Sigmoid colon (tissue), 6 donors: ENCODE measurements at regions not wholly inside any gene's neighbourhood (a gene's known extent, or its start where the extent isn't known, plus 50 kb on each side); places are given as distances from the start of the nearest gene placed in this dataset.

Source experiments
- DNase-seq: peaks from one replicate; pipeline ENCODE4 v3.0.0-alpha.2; 2019
- H3K27ac ChIP-seq, 4 donors: fragments of 200-600 bp; sonication (generic); one replicate each; pipeline ENCODE4 v1.5.1; 2016 to 2019; ENCODE audit warnings: mild to moderate bottlenecking in 1 of 4
- H3K27me3 ChIP-seq, 3 donors: fragments of 200-600 bp; sonication (generic); one replicate each; pipeline ENCODE4 v1.5.1; 2019; ENCODE audit warnings: mild to moderate bottlenecking in 1 of 3
- H3K36me3 ChIP-seq, 4 donors: fragments of 200-600 bp; sonication (generic); one replicate each; pipeline ENCODE4 v1.5.1; 2016 to 2019
- H3K4me1 ChIP-seq, 4 donors: fragments of 200-600 bp; sonication (generic); one replicate each; pipeline ENCODE4 v1.5.1; 2017 to 2019
- H3K4me3 ChIP-seq, 4 donors: fragments of 200-600 bp; sonication (generic); one replicate each; pipeline ENCODE4 v1.5.1; 2017 to 2019; ENCODE audit warnings: mild to moderate bottlenecking in 2 of 4, moderate library complexity in 1 of 4
- H3K9me3 ChIP-seq, 4 donors: fragments of 200-600 bp in 3 of 4; sonication (generic) in 3 of 4; one replicate each; pipeline versions ENCODE4 v1.5.1 to v1.6.1; 2013 to 2019
- CTCF ChIP-seq, 4 experiments: fragments of 450-650 bp in 3 of 4; fragments of 200-600 bp in 1 of 4; IDR thresholded peaks; one replicate each; pipeline ENCODE4 v1.5.1; 2016 to 2019; ENCODE audit warnings: antibody characterized with exemption in 4 of 4, mild to moderate bottlenecking in 3 of 4, moderate library complexity in 2 of 4
- EP300 ChIP-seq, 4 donors: sonication (generic); formaldehyde crosslinking; IDR thresholded peaks; one replicate each; pipeline ENCODE4 v1.6.1; 2017; ENCODE audit warnings: antibody characterized with exemption in 4 of 4
- POLR2A ChIP-seq, 2 donors: fragments of 450-650 bp; IDR thresholded peaks; one replicate each; pipeline ENCODE4 v1.6.1; 2016; ENCODE audit warnings: antibody characterized with exemption in 2 of 2, mild to moderate bottlenecking in 2 of 2, moderate library complexity in 2 of 2
- POLR2AphosphoS5 ChIP-seq, 4 donors: sonication (generic); formaldehyde crosslinking; IDR thresholded peaks; one replicate each; pipeline ENCODE4 v1.6.1; 2017; ENCODE audit warnings: antibody characterized with exemption in 4 of 4
- WGBS, 2 donors: extraction: QIAGEN DNeasy Blood & Tissue Kit; methylation state at CpG; one replicate each; pipeline ENCODE4 v1.1.7; 2013; 5-methylcytosine and 5-hydroxymethylcytosine counted together
- intact Hi-C: fragments of 100-400 bp; cut with DNase I; formaldehyde crosslinking; loops from one replicate; pipeline ENCODE4 v1.15.1; 2023
- donor health status: healthy with polysubstance abuse.
- donor health status: healthy.

GRCh38 chr13:78934336-78934735 is 275.4 kb upstream of the OBI1 start:
- 85 to 89% methylated on average over 13 of the region's 13 CpGs for WGBS, 2 donors
- DNase-seq: no peak
- no peak overlapping the region for H3K27ac ChIP-seq
- H3K9me3 ChIP-seq: no peaks in the 10 kb centered on the region
- intact Hi-C loops: no loop called here
- H3K36me3 ChIP-seq: no peaks in the 10 kb centered on the region
- H3K4me3 ChIP-seq: no peak overlapping the region
- no peaks in the 10 kb centered on the region for H3K27me3 ChIP-seq
- no peaks in the 10 kb centered on the region for H3K4me1 ChIP-seq
- no peak for TF ChIP-seq EP300 (IDR thresholded peaks at IDR 0.05)
- no peak for TF ChIP-seq POLR2A (IDR thresholded peaks at IDR 0.05)
- TF ChIP-seq CTCF (IDR thresholded peaks at IDR 0.05): no peak
- no peak for TF ChIP-seq POLR2AphosphoS5 (IDR thresholded peaks at IDR 0.05)

GRCh38 chr13:78915015-78915414 is 256.1 kb upstream of the OBI1 start:
- Histone ChIP-seq H3K9me3 (no peaks in the 10 kb centered on the region), H3K27ac (no peak overlapping the region), H3K4me3 (no peak overlapping the region), H3K36me3 (no peaks in the 10 kb centered on the region), H3K27me3 (no peaks in the 10 kb centered on the region), H3K4me1 (no peaks in the 10 kb centered on the region)
- no peak for TF ChIP-seq EP300 (IDR thresholded peaks at IDR 0.05)
- TF ChIP-seq CTCF (IDR thresholded peaks at IDR 0.05): no peak
- TF ChIP-seq POLR2AphosphoS5 (IDR thresholded peaks at IDR 0.05): no peak
- no peak for TF ChIP-seq POLR2A (IDR thresholded peaks at IDR 0.05)
- no peak for DNase-seq
- 81 to 89% methylated on average over 4 of the region's 4 CpGs for WGBS, 2 donors
- intact Hi-C loops: no loop called here

- Histone ChIP-seq H3K27ac (no peak overlapping the region), H3K36me3 (no peaks in the 10 kb centered on the region), H3K4me1 (no peaks in the 10 kb centered on the region), H3K9me3 (no peaks in the 10 kb centered on the region), H3K27me3 (no peaks in the 10 kb centered on the region), H3K4me3 (no peak overlapping the region)
- TF ChIP-seq POLR2AphosphoS5 (IDR thresholded peaks at IDR 0.05): no peak
- WGBS, 2 donors: 65 to 76% methylated on average over 3 of the region's 3 CpGs
- intact Hi-C loops: no loop called here
- no peak for DNase-seq
Observed at GRCh38 chr13:78913656-78914055, 254.7 kb upstream of the OBI1 start.

- intact Hi-C loops: no loop called here
- Histone ChIP-seq H3K4me3 (no peak overlapping the region), H3K27ac (no peak overlapping the region), H3K9me3 (no peaks in the 10 kb centered on the region), H3K27me3 (no peaks in the 10 kb centered on the region), H3K36me3 (no peaks in the 10 kb centered on the region), H3K4me1 (no peaks in the 10 kb centered on the region)
- DNase-seq: no peak
- 71 to 86% methylated on average over 7 of the region's 7 CpGs for WGBS, 2 donors
- TF ChIP-seq CTCF (IDR thresholded peaks at IDR 0.05) (no peak), POLR2A (IDR thresholded peaks at IDR 0.05) (no peak), POLR2AphosphoS5 (IDR thresholded peaks at IDR 0.05) (no peak), EP300 (IDR thresholded peaks at IDR 0.05) (no peak)
Observed at GRCh38 chr13:78910147-78910546, 251.2 kb upstream of the OBI1 start.

- intact Hi-C loops: no loop called here
- no peaks in the 10 kb centered on the region for H3K27me3 ChIP-seq
- no peak for TF ChIP-seq POLR2A (IDR thresholded peaks at IDR 0.05)
- no peak for TF ChIP-seq POLR2AphosphoS5 (IDR thresholded peaks at IDR 0.05)
- no peak for TF ChIP-seq CTCF (IDR thresholded peaks at IDR 0.05)
- TF ChIP-seq EP300 (IDR thresholded peaks at IDR 0.05): no peak
- H3K4me1 ChIP-seq: no peaks in the 10 kb centered on the region
- no peak overlapping the region for H3K4me3 ChIP-seq
- 21 to 24% methylated on average over 4 of the region's 4 CpGs for WGBS, 2 donors
- no peak overlapping the region for H3K27ac ChIP-seq
- no peak for DNase-seq
- H3K9me3 ChIP-seq: no peaks in the 10 kb centered on the region
- H3K36me3 ChIP-seq: no peaks in the 10 kb centered on the region
Observed at GRCh38 chr13:78909276-78909675, 250.3 kb upstream of the OBI1 start.
